CD4-positive, alpha-beta T cell treated with Interleukin-17A for 1 hour (primary cell): ENCODE measurements at regions not wholly inside any gene's neighbourhood (a gene's known extent, or its start where the extent isn't known, plus 50 kb on each side); places are given as distances from the start of the nearest gene placed in this dataset.
"Not testable (repeated sequence)": the region's sequence is repeated elsewhere in the genome, so short reads cannot be mapped to it uniquely, and the experiment has no call there.

Experiments used
- DNase-seq: peaks from one replicate; pipeline ENCODE4 v3.0.0-alpha.2; 2020

DNA sequence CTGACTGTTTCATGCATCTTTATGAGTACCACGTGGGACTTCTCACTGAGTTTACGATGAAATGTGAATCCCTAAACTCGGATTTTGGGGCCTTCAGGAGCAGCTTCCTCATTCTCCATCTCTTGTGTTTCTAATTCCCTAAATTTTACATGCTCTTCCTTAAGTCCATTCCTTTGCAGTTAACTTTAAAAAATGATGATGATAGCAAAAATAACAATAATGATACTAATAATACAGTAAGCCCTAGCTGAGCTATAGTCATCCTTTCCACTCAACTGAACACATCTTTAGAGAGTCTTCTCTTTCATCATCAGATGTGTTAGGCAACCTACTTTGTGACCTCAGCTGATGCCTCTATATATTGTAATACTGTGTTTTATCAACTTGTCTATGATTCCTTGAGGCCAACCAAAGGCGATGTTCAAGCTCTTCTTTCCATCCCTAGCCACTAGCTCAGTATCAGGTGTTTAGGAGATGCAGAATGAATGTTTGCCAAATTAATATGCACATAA lies 1196.4 kb downstream of the VRK1 start:
- DNase-seq = no peak

DNA sequence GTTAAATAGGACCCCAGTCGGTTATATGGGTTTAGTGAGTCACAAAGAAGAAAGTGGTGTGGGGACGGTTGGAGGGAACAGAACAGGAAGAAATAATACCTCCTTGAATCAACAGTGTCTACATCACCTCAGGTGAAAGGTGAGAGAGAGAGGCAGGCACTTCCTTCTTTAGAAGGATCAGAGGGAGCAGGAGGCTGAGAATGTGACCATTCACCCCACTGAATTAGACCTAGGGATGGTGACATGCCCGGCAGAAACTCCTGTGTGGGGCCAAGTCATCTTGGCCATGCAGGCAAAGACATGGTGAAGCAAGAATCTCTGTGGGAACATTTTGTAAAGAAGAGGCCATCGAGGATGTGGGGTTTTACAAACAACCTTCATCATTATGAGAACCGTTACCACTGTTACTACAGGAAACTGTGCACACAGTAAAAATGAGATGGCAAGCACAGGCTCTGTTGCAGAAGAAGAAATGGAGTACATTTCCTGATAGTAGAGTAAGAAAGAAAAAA lies 1196.9 kb downstream of the VRK1 start:
- peak; percentile 64 for DNase-seq

DNA sequence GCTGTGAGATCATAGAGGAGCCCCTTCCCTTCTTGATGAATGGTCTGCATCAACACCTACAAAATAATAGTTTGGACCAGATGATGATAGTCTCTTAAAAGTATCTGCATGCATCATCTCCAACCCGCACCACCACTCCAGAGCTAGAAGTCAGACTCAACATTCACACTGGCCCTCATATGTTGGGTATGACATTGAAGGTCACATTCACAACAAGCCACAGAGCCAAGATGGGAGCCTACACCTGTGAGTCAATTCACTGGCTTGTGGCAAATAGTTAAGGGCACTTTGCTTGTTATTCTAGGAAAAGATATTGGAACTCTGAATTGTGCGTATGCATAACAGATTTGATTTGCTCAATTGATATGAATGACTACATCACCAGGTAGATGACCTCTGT lies 1197.9 kb downstream of the VRK1 start:
- no peak for DNase-seq

DNA sequence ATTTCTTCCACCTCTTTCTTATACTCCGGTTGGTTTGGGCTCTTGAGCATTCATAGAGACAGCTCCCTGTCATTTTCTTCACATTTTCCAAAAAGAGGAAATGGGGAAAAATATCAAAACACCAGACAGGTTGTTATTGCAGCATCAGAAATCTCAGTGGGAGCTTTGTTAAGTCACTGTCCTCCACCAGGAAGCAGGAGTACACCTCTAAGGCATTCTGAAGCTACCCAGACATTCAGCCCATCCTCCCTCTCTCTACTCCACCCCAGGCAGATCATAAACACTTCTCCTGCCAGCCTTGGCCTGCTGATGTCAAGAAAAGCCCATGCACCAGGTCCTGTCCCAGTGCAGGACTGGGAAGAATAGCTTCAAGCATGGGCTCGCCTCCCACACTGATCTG lies 1198.3 kb downstream of the VRK1 start:
- DNase-seq = no peak

GRCh38 chr14:98006008-98006407 lies 1208.8 kb downstream of the VRK1 start:
- no peak for DNase-seq

DNA sequence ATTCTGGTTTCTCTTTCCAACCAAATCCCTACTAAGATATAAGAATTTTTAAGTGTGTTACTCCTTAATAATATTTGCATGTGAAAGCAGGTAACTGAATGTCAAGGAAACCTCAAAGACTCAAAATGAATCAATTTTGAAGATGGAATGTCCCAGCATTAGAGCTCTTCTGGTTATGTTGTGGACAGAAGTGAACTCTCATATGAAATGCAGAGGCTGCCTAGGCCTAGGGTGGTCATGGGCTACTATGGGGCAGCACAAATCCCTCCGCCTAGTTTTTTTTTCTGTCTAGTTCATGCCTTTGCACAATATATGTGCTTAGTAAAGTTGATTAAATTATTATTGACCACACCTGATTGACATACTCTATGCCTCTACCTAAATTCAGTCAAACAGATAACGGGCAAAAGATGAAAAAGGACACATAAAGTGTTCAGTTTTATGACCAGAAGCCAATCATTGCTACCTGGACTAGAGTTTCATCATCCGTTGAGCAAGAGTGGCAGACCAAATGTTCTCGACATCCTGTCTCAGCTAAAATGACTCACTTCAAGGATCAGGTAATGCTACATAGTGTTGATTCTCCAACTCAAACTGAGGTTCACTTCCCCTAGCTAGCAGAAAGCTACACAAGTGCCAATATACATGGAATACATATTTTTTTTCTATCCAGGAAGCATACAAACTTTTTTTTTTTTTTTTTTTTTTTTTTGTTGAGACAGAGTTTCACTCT lies 1211.4 kb downstream of the VRK1 start:
- no peak for DNase-seq

- not testable (repeated sequence) for DNase-seq
These were observed 1212.0 kb downstream of the VRK1 start for GRCh38 chr14:98009177-98009576.

DNA sequence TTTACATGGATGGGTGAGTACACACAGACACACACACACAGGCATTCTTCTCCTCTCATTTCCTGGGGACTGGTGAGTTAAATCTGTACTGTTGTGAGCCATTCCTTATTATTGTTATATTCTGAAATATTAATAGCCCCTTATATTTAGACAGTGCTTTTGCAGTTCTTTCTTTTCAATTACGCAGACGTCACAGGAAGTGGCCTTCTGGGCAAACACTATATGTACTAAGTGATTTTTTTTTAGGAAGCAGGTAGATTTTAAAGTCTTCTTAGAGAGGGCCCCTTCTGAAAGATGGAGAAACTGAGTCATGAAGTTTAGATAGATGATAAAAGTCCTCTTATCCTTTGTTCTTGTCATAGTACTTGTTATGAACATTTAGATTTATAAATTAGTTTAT lies 1213.6 kb downstream of the VRK1 start:
- peak; percentile 14 for DNase-seq

DNA sequence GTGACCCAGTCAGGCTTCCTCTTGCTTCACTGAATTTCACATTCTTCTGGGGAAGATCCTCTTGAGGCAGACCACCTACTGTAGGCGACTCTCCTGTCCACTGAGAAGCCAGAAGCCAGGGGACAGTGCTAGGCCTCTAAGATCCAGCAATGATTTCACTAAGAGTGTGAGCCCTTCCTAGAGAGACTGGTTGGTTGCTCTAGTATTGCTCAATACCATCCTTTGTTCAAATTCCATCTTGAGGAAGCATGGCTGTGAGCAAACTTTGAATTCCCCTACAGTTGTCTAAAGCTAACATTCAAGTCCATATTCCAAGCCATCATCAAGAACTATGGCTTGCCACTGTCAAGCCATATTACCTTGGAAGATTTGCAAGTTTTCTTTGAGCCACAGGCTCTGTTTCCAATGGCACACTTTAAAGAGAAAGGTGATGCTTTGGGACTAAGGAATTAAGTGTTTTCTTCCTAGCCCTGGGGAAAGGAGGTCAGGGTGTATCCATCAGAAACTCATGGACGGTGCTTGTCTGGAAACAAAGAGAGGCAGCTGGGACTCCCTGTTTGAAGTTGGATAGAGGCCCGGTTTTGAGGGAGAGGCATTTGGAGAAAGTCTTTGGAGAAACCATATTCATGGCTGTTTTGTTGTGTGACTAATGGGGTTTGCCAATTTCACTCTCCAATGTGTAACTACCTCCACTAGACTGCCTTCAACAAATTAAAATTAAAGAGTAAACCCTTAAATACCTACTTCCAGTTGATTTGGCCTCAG lies 1217.9 kb downstream of the VRK1 start:
- DNase-seq = no peak

DNA sequence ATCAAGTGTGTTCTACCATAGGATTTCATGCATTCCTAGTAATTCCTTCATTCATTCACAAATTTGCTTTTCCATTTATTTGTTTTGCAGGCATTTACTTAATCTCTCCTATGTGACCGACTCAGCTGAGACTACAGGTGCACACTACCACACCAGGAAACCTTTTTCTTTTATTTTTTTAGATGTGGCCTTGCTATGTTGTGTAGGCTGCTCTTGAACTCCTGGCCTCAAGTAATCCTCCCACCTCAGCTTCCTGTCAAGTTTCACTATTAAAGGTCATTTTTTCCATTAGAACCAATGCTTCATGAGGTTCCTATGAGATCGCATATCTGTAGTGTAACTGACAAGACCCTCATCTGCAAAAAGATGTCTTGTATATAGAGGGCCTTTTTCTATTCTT lies 1218.7 kb downstream of the VRK1 start:
- DNase-seq = no peak

GRCh38 chr14:98018628-98019027 lies 1221.4 kb downstream of the VRK1 start:
- DNase-seq = peak; percentile 40

DNA sequence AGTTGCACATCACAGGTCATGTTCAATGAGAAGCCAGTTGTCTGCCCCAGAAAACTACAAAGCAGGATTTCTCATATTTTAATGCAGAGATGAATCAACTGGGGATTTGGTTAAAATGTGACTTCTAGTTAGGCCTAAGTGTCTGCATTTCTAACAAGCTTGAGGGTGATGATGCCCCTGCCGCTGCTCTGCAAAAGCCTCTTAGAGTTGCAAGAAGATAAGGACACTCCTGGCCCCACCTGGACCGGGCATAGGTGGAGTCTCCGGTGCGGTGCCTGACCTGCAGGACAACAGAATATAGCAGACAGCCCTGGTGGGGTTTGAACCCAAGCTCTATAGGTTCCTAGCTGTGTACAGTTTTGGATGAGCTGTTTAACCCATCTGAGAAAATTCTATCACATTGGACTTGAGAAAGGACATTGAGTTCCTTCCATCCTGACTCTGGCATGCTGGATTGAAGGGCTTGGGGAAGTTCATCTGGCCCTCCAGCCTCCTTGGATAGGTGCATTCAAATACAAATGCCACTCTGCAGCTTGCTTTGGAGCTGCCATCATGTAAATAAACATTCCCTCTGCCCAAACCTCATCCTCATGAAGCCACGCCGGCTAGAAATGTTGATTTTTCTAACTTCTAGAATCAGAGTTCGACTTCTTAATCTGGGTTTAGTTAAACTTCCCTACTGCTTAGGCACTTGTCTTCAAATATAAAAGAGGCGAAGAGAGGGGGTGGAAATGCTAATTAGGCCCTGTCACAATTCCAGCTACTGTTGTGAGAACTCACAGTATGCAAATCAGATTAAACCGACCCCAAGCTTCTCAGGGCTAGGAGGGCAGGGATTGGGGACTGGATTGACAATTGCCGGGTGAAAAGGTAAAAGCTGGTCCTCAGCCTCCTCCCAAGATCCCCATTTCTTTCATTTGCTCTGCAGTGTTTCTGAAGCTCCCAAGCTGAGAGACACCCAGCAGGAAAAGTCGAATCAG lies 1225.6 kb downstream of the VRK1 start:
- no peak for DNase-seq

DNA sequence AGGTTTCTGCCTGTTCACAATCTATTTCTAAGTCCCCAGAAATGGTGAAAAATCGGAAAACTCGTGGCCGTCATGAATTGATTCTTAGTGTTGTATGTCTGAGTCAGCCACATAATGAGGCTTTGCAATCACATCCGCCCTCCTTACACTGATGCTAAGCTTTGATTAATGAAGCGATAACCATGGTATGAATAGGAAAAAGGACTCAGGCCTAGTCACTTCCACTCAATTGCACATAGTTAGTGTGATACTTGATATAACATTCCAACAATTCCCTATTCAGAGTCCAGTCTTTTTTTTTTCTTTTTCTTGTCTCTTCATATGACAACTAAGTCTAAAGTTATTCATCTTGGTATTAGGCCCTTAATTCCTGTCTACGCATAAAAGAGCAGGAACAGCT lies 1231.0 kb downstream of the VRK1 start:
- no peak for DNase-seq

- no peak for DNase-seq
These were observed 1236.6 kb downstream of the BCL11B start for GRCh38 chr14:98035396-98035795.

- no peak for DNase-seq
These were observed 1234.2 kb downstream of the BCL11B start for GRCh38 chr14:98037831-98038230.

DNA sequence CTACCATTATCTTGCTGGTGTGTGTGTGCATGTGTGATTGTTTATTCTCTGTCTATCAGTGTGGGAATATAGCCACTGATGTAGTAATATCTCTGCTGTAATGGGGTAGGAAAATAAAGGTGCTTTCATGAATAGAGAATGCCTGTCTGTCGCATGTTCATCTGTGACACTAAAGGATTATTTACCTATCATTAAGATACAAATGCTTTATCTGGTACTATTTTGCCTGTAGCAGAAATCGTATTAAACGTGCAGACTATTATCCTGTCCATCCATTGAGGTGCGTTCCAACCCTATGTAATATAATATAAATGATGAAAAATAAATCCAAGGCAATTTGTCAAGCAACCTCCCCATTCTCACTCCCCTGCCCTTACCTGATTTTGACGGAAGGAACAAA lies 1215.1 kb downstream of the BCL11B start:
- DNase-seq = no peak

GRCh38 chr14:98059106-98059505 lies 1212.9 kb downstream of the BCL11B start:
- no peak for DNase-seq

DNA sequence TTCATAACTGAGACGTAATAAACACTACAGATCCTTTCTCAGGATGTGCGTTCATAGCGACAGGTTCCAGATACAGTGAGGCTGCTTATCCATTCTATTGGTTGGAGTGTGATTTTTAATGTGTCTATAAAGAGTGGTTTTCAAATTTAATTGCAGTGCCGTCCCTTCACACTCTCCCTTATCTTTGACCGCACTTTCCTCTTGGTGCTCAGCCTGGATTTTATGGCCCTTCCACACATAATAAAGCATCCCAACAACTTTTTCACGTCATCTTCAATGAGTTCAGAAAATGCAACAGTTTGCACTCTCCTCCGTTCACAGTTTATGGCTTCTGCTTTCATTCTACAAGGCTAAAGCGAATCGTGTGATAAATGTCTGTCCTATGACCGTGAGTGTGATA lies 1209.9 kb downstream of the BCL11B start:
- DNase-seq = no peak

- no peak for DNase-seq
These were observed 1202.3 kb downstream of the BCL11B start for GRCh38 chr14:98069712-98070171.

GRCh38 chr14:98070536-98070935 lies 1201.5 kb downstream of the BCL11B start:
- DNase-seq = no peak

DNA sequence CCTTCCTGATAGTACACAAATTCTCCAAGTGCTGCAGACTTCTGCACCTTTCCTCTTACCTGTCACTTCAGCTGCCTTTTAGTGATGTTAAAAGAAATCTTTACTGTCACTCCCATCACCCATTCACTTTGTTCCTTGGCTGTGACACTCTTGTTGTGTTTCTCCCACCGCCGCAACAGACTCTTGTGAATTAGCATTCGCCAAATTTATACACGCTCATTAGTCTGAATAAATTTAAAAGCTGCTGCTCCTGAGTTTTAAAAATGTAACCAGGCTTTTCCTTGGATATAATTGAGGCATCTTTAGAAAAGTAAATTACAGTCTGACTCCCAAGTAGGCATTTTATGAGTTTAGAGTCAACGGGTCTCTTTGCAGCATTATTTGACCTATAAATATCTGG lies 1197.9 kb downstream of the BCL11B start:
- DNase-seq = no peak

- DNase-seq = no peak
These were observed 1194.8 kb downstream of the BCL11B start for GRCh38 chr14:98077176-98077575.

GRCh38 chr14:98082833-98083232 lies 1189.2 kb downstream of the BCL11B start:
- no peak for DNase-seq
